Panc1 (cell line): ENCODE measurements at regions not wholly inside any gene's neighbourhood (a gene's known extent, or its start where the extent isn't known, plus 50 kb on each side); places are given as distances from the start of the nearest gene placed in this dataset.

ENCODE experiments used
- ATAC-seq: fragments of 200-7000 bp; cut with Tn5 transposase; 2 replicates; pipeline ENCODE4 v1.9.1; 2020; ENCODE audit warnings: mild to moderate bottlenecking, moderate library complexity
- BruUV-seq: library from RNA; stranded (reverse); fragments of 400-500 nt; replicated peaks from 2 replicates; lab custom pipeline; 2021; lab: Mats Ljungman, UMichigan
- CTCF ChIA-PET: fragments of 300-600 bp; sonication (Branson Sonifier 250); formaldehyde crosslinking; loops from one replicate; lab custom pipeline; 2022; ENCODE audit warnings: antibody characterized with exemption; lab: Charles Lee
- POLR2A ChIA-PET: fragments of 300-600 bp; sonication (Branson Sonifier 250); formaldehyde crosslinking; loops from one replicate; lab custom pipeline; 2022; ENCODE audit warnings: antibody characterized with exemption; lab: Charles Lee
- DNase-seq: peaks from one replicate; pipeline ENCODE4 v3.0.0-alpha.2; 2010; ENCODE audit warnings: low read depth, low spot score
- H3K27ac ChIP-seq: 2 replicates; pipeline ENCODE4 v1.5.1; 2011; ENCODE audit warnings: mild to moderate bottlenecking, low read length, inconsistent platforms
- H3K27me3 ChIP-seq: fragments of 200-500 bp; sonication (Bioruptor generic); 2 replicates; pipeline ENCODE4 v1.6.0; 2014; ENCODE audit warnings: low read length, inconsistent platforms; ENCODE audit not compliant: control insufficient read depth, insufficient read depth
- H3K36me3 ChIP-seq: fragments of 200-500 bp; sonication (Bioruptor generic); 2 replicates; pipeline ENCODE4 v1.5.1; 2014; ENCODE audit warnings: inconsistent platforms, mild to moderate bottlenecking, low read length, moderate library complexity; ENCODE audit not compliant: control insufficient read depth, insufficient read depth
- H3K4me1 ChIP-seq: 2 replicates; pipeline ENCODE4 v1.5.1; 2011; ENCODE audit warnings: inconsistent platforms, mild to moderate bottlenecking, low read length, moderate library complexity; ENCODE audit not compliant: control insufficient read depth, insufficient read depth
- H3K4me3 ChIP-seq, 2 experiments: 2 replicates each; pipeline ENCODE4 v1.5.1; 2011 to 2012; ENCODE audit warnings: low read depth in 2 of 2, low read length in 2 of 2, mild to moderate bottlenecking in 2 of 2, inconsistent platforms in 1 of 2, moderate library complexity in 1 of 2
- H3K9me3 ChIP-seq: fragments of 200-500 bp; sonication (Bioruptor generic); 2 replicates; pipeline ENCODE4 v1.5.1; 2014; ENCODE audit warnings: low read depth, mild to moderate bottlenecking, inconsistent platforms, low read length, moderate library complexity; ENCODE audit not compliant: control insufficient read depth, insufficient read depth
- POLR2AphosphoS5 ChIP-seq: IDR thresholded peaks from 2 replicates; pipeline ENCODE4 v1.6.1; 2012; ENCODE audit warnings: mild to moderate bottlenecking, low read depth, low read length, moderate library complexity
- SIN3A ChIP-seq: IDR thresholded peaks from 2 replicates; pipeline ENCODE4 v1.6.1; 2012; ENCODE audit warnings: low read depth, mild to moderate bottlenecking, low read length, moderate library complexity, borderline replicate concordance; ENCODE audit not compliant: insufficient read depth
- TCF7L2 ChIP-seq: IDR thresholded peaks from 2 replicates; pipeline ENCODE4 v1.6.1; 2011; ENCODE audit warnings: mild to moderate bottlenecking, low read depth, low read length, inconsistent platforms
- in situ Hi-C: cut with HindIII; loops from 2 replicates; pipeline ENCODE4 v1.10.0; 2016; ENCODE audit warnings: low sequenced_read_pairs, low pct_unique_long_range_greater_than_20kb
- intact Hi-C: fragments of 100-400 bp; cut with micrococcal nuclease; formaldehyde crosslinking; loops from one replicate; pipeline ENCODE4 v1.10.0; 2022; ENCODE audit not compliant: unreplicated experiment
- TF ChIP-seq, protein P1 (sequence below): fragments of 450-650 bp; IDR thresholded peaks from 2 replicates; pipeline ENCODE4 v1.5.1; 2017; ENCODE audit warnings: mild to moderate bottlenecking
- TF ChIP-seq, protein P2 (sequence below), 2 experiments: IDR thresholded peaks; 2 replicates each; pipeline ENCODE4 v1.6.1; 2011 to 2012; ENCODE audit warnings: low read depth in 2 of 2, control low read depth in 1 of 2, low read length in 1 of 2, mild to moderate bottlenecking in 1 of 2, moderate library complexity in 1 of 2; ENCODE audit not compliant: insufficient read depth in 1 of 2

- TF ChIP-seq TCF7L2, result no peak
- no peak for TF ChIP-seq SIN3A
- TF ChIP-seq, protein P1, sequence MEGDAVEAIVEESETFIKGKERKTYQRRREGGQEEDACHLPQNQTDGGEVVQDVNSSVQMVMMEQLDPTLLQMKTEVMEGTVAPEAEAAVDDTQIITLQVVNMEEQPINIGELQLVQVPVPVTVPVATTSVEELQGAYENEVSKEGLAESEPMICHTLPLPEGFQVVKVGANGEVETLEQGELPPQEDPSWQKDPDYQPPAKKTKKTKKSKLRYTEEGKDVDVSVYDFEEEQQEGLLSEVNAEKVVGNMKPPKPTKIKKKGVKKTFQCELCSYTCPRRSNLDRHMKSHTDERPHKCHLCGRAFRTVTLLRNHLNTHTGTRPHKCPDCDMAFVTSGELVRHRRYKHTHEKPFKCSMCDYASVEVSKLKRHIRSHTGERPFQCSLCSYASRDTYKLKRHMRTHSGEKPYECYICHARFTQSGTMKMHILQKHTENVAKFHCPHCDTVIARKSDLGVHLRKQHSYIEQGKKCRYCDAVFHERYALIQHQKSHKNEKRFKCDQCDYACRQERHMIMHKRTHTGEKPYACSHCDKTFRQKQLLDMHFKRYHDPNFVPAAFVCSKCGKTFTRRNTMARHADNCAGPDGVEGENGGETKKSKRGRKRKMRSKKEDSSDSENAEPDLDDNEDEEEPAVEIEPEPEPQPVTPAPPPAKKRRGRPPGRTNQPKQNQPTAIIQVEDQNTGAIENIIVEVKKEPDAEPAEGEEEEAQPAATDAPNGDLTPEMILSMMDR, result no peak
- no peak for TF ChIP-seq POLR2AphosphoS5
- TF ChIP-seq, protein P2, sequence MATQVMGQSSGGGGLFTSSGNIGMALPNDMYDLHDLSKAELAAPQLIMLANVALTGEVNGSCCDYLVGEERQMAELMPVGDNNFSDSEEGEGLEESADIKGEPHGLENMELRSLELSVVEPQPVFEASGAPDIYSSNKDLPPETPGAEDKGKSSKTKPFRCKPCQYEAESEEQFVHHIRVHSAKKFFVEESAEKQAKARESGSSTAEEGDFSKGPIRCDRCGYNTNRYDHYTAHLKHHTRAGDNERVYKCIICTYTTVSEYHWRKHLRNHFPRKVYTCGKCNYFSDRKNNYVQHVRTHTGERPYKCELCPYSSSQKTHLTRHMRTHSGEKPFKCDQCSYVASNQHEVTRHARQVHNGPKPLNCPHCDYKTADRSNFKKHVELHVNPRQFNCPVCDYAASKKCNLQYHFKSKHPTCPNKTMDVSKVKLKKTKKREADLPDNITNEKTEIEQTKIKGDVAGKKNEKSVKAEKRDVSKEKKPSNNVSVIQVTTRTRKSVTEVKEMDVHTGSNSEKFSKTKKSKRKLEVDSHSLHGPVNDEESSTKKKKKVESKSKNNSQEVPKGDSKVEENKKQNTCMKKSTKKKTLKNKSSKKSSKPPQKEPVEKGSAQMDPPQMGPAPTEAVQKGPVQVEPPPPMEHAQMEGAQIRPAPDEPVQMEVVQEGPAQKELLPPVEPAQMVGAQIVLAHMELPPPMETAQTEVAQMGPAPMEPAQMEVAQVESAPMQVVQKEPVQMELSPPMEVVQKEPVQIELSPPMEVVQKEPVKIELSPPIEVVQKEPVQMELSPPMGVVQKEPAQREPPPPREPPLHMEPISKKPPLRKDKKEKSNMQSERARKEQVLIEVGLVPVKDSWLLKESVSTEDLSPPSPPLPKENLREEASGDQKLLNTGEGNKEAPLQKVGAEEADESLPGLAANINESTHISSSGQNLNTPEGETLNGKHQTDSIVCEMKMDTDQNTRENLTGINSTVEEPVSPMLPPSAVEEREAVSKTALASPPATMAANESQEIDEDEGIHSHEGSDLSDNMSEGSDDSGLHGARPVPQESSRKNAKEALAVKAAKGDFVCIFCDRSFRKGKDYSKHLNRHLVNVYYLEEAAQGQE (IDR thresholded peaks at IDR 0.05; ENCODE audit: insufficient read depth in 1 of 2, low read depth in 2 of 2, low read length in 1 of 2), result no peak
- CTCF ChIA-PET, result no interaction called here
- no peak for ATAC-seq
- Histone ChIP-seq H3K4me3 (no peak overlapping the region), H3K27me3 (no peaks in the 10 kb centered on the region), H3K36me3 (no peaks in the 10 kb centered on the region), H3K9me3 (no peaks in the 10 kb centered on the region), H3K27ac (no peak overlapping the region), H3K4me1 (no peaks in the 10 kb centered on the region)
- POLR2A ChIA-PET, result no interaction called here
- intact Hi-C loops, result no loop called here
- BruUV-seq, result no TSS peak
- in situ Hi-C loops, result no loop called here
- no peak for DNase-seq
Observed at GRCh38 chr12:118751355-118751754, 230.0 kb upstream of the SRRM4 start.

GRCh38 chr12:118760623-118761022 is 220.7 kb upstream of the SRRM4 start:
- ChIA-PET POLR2A (no interaction called here), CTCF (no interaction called here)
- DNase-seq, result no peak
- Histone ChIP-seq H3K9me3 (no peaks in the 10 kb centered on the region), H3K27ac (no peak overlapping the region), H3K4me1 (no peaks in the 10 kb centered on the region), H3K27me3 (no peaks in the 10 kb centered on the region), H3K36me3 (no peaks in the 10 kb centered on the region), H3K4me3 (no peak overlapping the region)
- no peak for ATAC-seq
- BruUV-seq, result no TSS peak
- in situ Hi-C loops, result no loop called here
- TF ChIP-seq, protein P2 (IDR thresholded peaks at IDR 0.05; ENCODE audit: insufficient read depth in 1 of 2, low read depth in 2 of 2, low read length in 1 of 2), result no peak
- TF ChIP-seq SIN3A (no peak), TCF7L2 (no peak), POLR2AphosphoS5 (no peak)
- TF ChIP-seq, protein P1, result no peak
- intact Hi-C loops, result no loop called here
